GM12875 (cell line): ENCODE measurements at regions not wholly inside any gene's neighbourhood (a gene's known extent, or its start where the extent isn't known, plus 50 kb on each side); places are given as distances from the start of the nearest gene placed in this dataset.

ENCODE experiments used
- H3K4me3 ChIP-seq: one replicate; pipeline ENCODE4 v1.5.1; 2011; ENCODE audit warnings: low read depth, low read length, control low read depth
- CTCF ChIP-seq: IDR thresholded peaks from 2 replicates; pipeline ENCODE4 v1.5.1; 2011; ENCODE audit warnings: low read depth, mild to moderate bottlenecking, control low read depth, inconsistent platforms, low read length, moderate library complexity, borderline replicate concordance; ENCODE audit not compliant: insufficient read depth

DNA sequence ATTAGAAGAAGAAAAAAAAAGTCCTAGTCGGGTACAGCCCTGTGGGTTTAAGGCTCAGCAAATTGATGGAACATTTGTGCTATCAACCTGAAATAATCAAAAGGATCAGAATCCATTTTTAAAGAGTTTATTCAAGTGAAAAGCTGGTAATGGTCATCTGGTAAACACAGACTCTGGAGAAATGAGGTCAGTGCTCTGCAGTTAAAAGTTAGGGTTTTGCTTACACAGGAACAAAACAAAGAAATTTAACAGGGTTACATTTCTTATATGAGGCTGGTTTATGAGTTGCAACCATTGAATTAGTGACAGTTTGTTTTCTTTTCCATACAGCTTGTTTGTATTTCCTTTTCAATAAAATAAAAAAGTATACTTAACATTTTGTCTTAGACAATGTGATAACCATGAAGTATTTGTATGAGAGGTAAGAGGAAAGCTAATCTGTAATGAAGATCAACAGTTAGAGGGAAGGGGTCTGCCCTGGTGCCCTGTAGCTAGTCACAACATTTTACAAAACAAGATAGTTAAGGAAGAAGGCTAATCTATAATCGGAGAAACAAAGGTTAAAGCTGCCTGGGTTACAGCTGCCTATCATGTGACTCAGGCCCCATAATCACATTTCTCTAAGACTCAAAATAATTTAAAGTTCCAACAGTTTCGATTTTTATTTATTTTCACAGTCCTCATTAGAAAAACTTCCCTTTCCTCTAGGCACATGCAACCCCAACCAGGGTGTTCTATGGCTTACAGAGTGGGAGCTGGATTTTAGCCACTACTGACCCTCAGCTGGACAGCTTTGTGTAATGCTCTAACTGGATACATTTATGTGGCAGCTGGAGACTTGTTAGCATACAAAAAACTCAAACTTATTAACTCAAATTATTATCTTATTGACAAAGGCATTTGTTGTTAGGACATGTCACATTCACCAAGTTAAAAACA lies 98.1 kb upstream of the ACP3 start:
- TF ChIP-seq CTCF = no peak
- H3K4me3 ChIP-seq = no peak overlapping the region

DNA sequence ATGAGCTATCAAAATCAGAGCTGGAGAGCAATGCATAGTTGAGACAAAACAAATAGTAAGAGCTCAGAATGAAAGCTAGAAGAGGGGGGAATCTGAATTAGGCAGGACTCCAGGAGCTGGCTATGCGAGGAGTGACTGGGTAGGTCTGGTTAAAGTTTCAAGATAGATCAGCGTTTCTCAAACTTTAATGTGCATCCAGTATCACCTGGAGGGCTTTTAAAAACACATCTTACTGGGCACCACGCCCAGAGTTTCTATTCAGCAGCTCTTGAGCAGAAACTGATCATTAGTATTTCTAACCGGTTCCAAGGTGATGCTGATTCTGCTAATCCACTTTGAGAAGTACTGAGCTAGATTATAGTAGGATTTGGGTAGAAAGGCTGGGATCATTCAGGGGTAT lies 96.2 kb upstream of the ACP3 start:
- no peak for TF ChIP-seq CTCF
- H3K4me3 ChIP-seq = no peak overlapping the region

DNA sequence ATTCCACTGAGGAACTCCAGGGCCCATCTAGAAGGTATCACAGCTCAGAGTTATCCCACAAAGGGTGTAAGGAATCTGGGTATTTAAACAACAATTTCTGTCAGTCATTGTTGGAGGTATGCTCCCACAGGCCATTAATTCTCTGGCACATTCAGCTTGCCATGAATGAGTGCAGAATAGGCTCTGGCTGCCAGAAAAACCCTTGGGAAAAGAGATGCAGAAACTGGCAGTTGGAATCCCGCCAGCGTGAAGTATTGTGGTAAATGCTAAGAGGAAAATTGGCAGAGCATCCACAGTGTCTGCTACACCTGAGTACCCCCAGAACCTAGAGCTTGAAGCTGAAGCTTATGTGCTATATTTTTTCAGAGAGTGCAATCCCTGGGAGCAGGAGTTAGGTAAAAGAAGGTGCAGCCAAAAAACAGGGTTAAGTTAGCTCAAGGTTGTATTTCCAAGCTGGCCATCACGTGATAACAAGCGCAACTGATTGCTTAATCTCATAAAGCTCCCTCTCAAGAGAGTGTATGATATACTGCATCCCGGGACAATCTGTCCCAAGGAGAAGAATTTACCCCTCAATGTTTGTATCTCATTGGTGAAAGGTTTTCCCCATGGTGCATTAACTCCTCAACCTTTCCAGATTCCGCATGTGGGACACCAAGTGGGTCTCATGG lies 94.2 kb upstream of the ACP3 start:
- H3K4me3 ChIP-seq = no peak overlapping the region
- TF ChIP-seq CTCF = no peak

DNA sequence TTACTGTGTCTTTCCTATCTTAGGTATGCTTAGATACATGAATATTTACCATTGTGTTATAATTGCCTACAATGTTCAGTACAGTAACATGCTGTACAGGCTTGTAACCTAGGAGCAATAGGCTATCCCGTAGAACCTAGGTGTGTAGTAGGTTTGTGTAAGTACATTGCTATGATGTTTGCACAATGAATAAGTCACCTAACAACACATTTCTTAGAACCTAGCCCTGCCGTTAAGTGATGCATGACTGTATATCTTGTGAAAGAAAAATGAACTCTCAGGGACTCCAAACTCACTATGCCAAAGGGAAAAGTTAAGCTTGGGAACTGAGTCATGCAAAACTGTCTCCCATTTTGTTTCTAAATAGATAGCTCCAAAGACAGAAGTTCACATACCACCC lies 91.5 kb upstream of the ACP3 start:
- H3K4me3 ChIP-seq = no peak overlapping the region
- TF ChIP-seq CTCF = no peak

DNA sequence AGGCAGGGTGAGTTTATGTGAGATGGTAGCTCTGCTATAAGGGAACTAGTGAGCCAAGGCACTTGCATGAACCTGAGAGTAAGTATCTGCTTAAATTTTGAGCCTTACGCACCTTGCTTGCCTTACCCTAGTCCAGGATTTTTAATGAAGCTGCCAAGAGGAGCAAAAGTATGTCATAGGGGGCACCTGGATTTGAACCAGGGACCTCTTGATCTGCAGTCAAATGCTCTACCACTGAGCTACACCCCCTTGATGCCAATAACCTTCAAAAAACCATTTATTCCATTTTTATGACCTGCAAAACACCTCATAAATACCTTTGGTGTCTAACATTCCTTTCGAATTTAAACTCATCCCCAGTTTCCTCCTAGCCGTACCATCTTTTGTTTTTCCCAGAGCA lies 88.3 kb upstream of the ACP3 start:
- no peak for TF ChIP-seq CTCF
- H3K4me3 ChIP-seq = no peak overlapping the region

DNA sequence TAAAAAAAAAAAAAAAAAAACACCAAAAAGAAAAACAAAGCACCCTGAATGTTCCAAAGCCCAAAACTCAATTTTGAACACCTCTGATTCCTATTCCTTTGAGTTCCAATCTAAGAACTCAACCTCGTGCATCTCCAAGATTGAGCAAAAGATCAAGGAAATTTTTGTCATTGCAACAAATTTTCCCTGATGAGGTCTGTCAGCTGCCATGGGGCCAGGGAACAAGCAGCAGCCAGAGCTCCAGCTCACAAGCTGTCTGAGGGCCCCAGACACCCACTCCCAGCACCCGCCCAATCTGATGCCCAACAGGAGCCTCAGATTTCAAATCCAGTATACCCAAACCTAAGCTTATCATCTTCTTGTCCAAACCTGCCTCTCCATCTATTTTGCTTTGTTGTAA lies 87.6 kb upstream of the ACP3 start:
- H3K4me3 ChIP-seq = no peak overlapping the region
- TF ChIP-seq CTCF = no peak
